ENCODE measurements at regions not wholly inside any gene's neighbourhood (a gene's known extent, or its start where the extent isn't known, plus 50 kb on each side); places are given as distances from the start of the nearest gene placed in this dataset.

GRCh38 chr4:166259081-166259480, 386.0 kb downstream of the TLL1 start:
- DNase-seq (ENCODE audit: insufficient read length, low spot score) (no peak), FAIRE-seq (no peak)

DNA sequence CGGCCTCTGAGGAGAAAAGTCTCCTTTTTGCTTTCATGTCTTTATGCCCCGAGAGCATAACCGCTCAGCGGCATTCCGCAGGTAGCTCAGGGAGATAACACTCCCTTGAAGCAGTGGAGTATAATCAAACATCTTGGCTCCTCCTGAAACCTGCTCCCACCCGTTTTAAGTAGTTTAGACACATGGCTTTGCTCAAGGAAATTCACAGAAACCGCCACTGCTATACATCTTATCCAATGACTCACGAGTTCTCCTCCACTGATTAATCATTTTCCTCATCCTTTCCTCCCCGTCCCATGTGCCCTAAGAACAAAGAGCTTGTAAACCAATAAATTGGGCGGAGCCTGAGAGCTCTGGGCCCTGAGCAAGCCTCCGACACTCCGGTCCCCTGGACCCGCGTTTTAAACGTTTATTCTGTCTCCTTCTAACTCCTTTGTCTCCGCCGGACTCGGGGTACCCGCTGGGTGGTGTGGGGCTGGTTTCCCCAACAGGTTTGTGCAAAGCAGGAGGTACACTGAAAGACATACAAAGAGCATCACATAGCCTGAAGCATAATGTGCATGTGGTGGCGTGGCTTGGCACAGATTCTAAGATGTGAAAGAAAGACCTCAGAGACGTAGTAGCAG, 401.2 kb downstream of the TLL1 start:
- DNase-seq (ENCODE audit: insufficient read length, low spot score) = no peak
- FAIRE-seq = no peak

GRCh38 chr4:166274775-166275174, 401.7 kb downstream of the TLL1 start:
- no peak for FAIRE-seq
- no peak for DNase-seq (ENCODE audit: insufficient read length, low spot score)

- DNase-seq (ENCODE audit: insufficient read length, low spot score) = peak; percentile 17
- no peak for FAIRE-seq
Measured at GRCh38 chr4:166277401-166277800, 404.4 kb downstream of the TLL1 start.

GRCh38 chr4:166277853-166278252, 404.8 kb downstream of the TLL1 start:
- no peak for FAIRE-seq
- no peak for DNase-seq (ENCODE audit: insufficient read length, low spot score)

DNA sequence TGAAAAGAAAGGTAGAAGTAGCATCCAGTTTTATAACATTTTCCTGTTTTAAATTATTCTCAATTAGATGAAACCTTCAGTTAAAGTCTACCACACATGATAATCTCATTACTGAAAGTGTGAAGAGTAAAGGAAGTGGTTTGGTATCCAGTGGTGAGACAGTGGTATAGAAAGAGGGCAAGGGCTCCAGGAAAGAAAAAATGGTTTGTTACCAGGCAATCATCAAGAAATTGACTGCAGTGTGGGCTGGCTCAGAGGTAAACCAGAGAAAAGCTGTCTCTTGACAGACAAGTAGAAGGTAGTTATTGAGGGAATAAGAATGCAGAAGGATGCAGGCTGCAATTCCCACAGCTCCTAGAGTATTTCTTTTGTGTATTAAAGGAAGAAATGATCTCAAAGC, 406.2 kb downstream of the TLL1 start:
- no peak for FAIRE-seq
- DNase-seq (ENCODE audit: insufficient read length, low spot score) = no peak

DNA sequence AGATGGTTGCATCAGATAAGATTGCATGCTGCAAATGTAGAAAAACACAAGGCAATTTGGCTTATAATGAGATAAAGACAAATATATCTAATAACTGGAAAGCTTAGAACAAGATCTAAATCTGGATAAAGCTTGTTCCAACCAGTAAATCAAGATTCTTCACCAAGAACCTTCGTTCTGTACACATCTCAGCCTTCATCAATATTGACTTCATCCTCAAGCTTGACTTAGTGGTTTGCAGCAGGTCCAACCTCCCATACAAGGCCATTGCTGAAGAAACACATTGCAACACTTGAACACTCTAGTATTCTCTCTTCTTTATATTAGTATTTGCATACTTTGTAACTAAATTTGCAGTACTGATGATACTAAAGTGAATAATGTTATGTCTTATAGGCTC, 407.6 kb downstream of the TLL1 start:
- DNase-seq (ENCODE audit: insufficient read length, low spot score) (no peak), FAIRE-seq (no peak)

DNA sequence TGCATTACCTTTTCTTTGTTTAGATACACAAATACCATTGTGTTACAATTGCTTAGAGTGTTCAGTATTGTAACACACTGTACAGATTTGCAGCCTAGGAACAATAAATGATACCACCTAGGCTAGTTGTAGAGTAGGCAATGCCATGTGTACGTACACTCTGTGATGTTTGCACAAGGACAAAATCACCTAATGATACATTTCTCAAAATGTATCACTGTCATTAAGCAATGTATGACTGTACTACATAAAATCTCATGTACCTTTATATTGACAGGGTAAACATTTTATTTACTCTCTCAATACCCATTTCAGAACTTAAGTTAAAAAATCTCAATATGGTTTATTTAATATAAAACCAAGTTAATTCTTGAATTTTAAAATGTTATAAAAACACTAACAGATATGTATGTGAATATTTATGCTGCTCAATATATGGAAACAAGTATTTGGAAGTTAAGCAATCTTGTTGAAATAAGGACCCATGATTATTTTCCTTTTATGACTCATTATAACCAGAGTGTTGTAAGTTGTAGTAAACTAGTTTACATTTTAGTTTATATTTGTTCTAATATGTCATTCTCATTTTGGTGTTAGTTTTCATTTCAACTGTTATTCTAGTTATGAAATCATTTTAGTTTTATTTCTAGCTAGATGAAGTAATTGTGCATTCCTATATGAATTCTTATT, 409.2 kb downstream of the TLL1 start:
- FAIRE-seq = peak; percentile 36
- no peak for DNase-seq (ENCODE audit: insufficient read length, low spot score)

DNA sequence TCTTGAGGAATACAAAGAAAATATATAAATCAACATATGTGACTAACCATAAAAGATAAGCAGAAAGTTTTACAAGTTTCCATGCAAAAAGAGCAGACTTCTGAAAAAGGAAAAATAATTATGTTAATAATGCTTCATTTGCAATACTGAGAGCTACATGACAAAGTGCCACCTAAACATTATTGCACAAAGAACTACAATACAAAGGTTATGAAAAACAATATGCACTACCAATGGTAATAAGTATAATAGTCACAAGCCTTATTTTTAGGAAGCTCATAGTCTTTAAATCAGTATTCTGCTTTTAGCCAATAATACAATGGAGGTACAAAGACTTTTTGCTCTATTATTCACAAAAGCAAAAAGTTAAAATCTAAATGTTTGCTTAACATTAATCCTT, 411.2 kb downstream of the TLL1 start:
- FAIRE-seq = no peak

GRCh38 chr4:166290426-166290825, 417.4 kb downstream of the TLL1 start:
- DNase-seq (ENCODE audit: insufficient read length, low spot score) (no peak), FAIRE-seq (no peak)

More for the DNA sequence above, 411.2 kb downstream of the TLL1 start:
- no peak for DNase-seq (ENCODE audit: insufficient read length, low spot score)

GRCh38 chr4:166293556-166293955, 420.5 kb downstream of the TLL1 start:
- no peak for DNase-seq (ENCODE audit: insufficient read length, low spot score)
- FAIRE-seq = no peak

GRCh38 chr4:166301266-166301665, 428.2 kb downstream of the TLL1 start:
- DNase-seq (ENCODE audit: insufficient read length, low spot score) (no peak), FAIRE-seq (no peak)

DNA sequence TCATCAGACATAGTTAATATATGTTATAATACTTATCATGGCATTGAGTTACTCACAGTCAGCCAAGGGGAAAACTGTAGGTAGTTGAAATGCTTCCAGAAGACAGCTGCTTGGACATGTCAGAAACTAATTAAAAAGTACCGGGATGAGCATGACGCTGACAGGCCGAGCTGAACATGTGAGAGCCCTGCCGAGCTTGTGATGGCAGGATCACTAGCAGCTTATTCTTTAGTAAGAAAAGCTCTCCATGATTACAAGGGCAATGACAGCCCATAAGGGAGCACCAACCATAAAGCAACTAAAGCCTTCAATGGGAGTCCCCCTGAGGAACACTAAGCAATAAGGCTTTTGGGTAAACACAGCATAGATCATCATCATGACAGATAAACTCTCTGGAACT, 435.6 kb downstream of the TLL1 start:
- no peak for FAIRE-seq
- DNase-seq (ENCODE audit: insufficient read length, low spot score) = no peak

GRCh38 chr4:166309286-166309685, 436.2 kb downstream of the TLL1 start:
- FAIRE-seq = no peak
- no peak for DNase-seq (ENCODE audit: insufficient read length, low spot score)

DNA sequence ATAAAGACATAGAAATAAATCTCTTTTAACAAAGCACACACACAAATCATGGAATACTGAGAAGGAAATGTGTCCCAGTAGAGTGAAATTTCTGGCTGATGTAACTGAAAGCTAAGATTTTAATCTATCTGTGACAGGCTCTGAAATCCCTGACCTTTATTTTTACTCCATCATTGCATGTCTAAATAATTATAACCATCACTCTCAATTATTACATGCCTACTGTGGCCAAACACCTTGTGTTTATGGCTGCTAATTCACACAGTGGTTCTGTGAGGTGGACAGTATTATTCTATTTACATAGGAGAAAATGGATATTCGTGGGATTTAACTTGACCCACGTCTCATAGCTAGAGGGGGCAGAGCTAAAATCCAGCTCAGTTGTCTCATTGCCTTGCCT, 438.1 kb downstream of the TLL1 start:
- no peak for DNase-seq (ENCODE audit: insufficient read length, low spot score)
- FAIRE-seq = no peak

GRCh38 chr4:166312166-166312565, 439.1 kb downstream of the TLL1 start:
- DNase-seq (ENCODE audit: insufficient read length, low spot score) (no peak), FAIRE-seq (no peak)

- FAIRE-seq = no peak
- DNase-seq (ENCODE audit: insufficient read length, low spot score) = no peak
Measured at GRCh38 chr4:166314902-166315301, 441.9 kb downstream of the TLL1 start.

DNA sequence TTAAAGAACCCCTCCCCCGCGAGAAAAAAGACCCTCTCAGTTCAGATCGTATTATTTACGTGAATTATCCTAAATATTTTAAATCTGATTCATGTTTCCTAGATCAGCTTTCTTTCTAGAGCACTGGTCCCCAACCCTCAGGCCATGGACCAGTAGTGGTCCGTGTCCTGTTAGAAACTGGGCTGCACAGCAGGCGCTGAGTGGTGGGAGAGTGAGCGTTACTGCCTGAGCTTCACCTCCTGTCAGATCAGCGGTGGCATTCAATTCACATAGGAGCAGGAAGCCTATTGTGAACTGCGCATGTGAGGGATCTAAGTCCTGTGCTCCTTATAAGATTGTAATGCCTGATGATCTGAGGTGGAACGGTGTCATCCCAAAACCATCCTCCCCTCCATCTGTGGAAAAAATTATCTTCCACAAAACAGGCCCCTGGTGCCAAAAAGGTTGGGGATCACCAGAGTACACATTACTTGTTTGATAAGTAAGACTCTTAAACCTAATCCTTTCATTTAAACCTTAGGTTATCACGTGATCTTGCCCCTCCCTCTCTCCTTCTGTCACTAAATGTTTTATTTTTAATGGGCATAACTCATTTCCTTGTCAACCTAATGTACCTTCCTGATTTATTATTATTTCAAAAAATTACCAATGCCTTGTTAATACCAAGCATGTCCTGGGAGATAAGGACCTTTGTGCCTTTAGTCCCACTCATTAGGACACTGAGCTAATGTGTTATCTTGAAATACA, 442.9 kb downstream of the TLL1 start:
- DNase-seq (ENCODE audit: insufficient read length, low spot score) = no peak
- FAIRE-seq = no peak

DNA sequence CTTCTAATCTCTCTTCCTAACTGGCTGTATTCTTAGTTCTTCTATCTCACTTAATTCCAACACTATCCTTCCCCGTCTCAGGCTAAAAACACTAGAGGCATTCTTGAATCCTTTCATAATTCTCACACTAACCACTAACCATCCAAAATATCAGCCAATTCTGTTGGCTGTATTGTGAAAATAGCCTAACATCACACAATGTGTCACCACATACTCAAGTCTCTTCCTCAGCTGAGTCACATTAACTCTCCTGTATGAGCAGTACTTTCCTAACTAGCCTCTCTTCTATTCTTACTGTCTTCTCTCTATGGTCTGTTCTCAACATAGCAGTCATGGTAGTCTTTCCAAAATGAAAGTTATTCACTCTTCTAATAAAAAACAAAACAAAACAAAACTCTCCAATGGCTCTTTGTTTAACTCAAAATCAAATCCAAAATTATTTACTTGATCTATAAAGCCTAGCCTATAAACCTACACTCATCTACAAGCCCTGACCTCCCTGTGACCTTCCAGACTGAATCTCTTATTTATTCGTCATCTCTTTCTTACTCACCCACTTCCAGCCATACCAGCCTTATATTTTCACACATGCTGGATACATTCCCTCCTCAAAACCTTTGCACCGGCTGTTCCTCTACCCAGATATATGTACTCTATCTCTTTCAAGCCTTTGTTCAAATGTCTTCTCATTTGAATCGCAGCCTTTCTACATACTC, 445.9 kb downstream of the TLL1 start:
- FAIRE-seq (peak; percentile 80), DNase-seq (ENCODE audit: insufficient read length, low spot score) (peak; percentile 12)

DNA sequence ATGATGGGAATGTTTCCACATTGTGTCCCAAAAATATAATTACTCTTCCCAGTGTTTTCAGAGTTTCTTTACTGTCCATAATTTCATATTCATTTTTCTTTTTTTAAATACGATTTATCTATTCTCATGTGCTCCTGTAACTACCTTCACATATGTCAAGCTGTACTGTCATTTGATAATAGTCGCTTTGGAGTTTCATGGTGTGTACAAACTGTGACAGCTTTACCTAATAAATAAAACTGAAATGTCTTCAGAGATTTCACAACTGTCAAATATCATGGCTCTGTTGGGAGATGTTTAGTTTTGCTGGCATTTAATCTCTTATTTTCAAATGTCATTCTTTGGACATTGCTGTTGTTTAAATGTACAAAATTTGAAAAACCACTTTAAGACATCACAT, 450.2 kb downstream of the TLL1 start:
- FAIRE-seq = no peak

GRCh38 chr4:166324321-166324720, 451.3 kb downstream of the TLL1 start:
- FAIRE-seq = no peak
- no peak for DNase-seq (ENCODE audit: insufficient read length, low spot score)

More for the DNA sequence above, 450.2 kb downstream of the TLL1 start:
- no peak for DNase-seq (ENCODE audit: insufficient read length, low spot score)
